IMR-90 (cell line): ENCODE measurements at regions not wholly inside any gene's neighbourhood (a gene's known extent, or its start where the extent isn't known, plus 50 kb on each side); places are given as distances from the start of the nearest gene placed in this dataset.

Experiments used
- ATAC-seq: fragments of 200-7000 bp; cut with Tn5 transposase; 2 replicates; pipeline ENCODE4 v1.9.1; 2020; ENCODE audit warnings: low read depth, mild to moderate bottlenecking, moderate library complexity
- BruUV-seq: library from RNA; stranded (reverse); fragments of 400-500 nt; replicated peaks from 2 replicates; lab custom pipeline; 2021; lab: Mats Ljungman, UMichigan
- CTCF ChIA-PET: fragments of 300-600 bp; formaldehyde crosslinking; extraction: SDS; loops from one replicate; lab custom pipeline; 2021; ENCODE audit warnings: antibody characterized with exemption; lab: Yijun Ruan, JAX
- POLR2A ChIA-PET: fragments of 300-600 bp; sonication (Branson Sonifier 250); formaldehyde crosslinking; loops from one replicate; lab custom pipeline; 2022; ENCODE audit warnings: antibody characterized with exemption; ENCODE audit not compliant: unreplicated experiment; lab: Charles Lee
- DNase-seq: peaks from one replicate; pipeline ENCODE4 v3.0.0; 2013
- H2AFZ ChIP-seq: replicated peaks from 2 replicates; pipeline ENCODE3; 2013; ENCODE audit warnings: low read length, mild to moderate bottlenecking; ENCODE audit not compliant: poor library complexity
- H2AK5ac ChIP-seq: 2 replicates; pipeline ENCODE4 v1.6.1; 2013; ENCODE audit warnings: low read depth, low read length, inconsistent platforms
- H2AK9ac ChIP-seq: replicated peaks from 2 replicates; pipeline ENCODE3; 2013; ENCODE audit warnings: mild to moderate bottlenecking, low read depth, low read length, moderate library complexity; ENCODE audit not compliant: poor library complexity
- H2BK120ac ChIP-seq: 2 replicates; pipeline ENCODE4 v1.6.1; 2013; ENCODE audit warnings: low read depth, low read length, inconsistent platforms
- H2BK15ac ChIP-seq: 3 replicates; pipeline ENCODE4 v1.6.1; 2013; ENCODE audit warnings: low read depth, low read length, inconsistent platforms
- H2BK20ac ChIP-seq: 2 replicates; pipeline ENCODE4 v1.6.1; 2013; ENCODE audit warnings: low read depth, mild to moderate bottlenecking, inconsistent platforms, low read length, moderate library complexity
- H2BK5ac ChIP-seq: 2 replicates; pipeline ENCODE4 v1.6.1; 2013; ENCODE audit warnings: mild to moderate bottlenecking, low read depth, low read length, inconsistent platforms; ENCODE audit not compliant: poor library complexity, severe bottlenecking
- H3K14ac ChIP-seq: replicated peaks from 2 replicates; pipeline ENCODE4 v1.6.1; 2013; ENCODE audit warnings: low read depth, low read length, inconsistent platforms
- H3K18ac ChIP-seq: 2 replicates; pipeline ENCODE4 v1.6.1; 2013; ENCODE audit warnings: low read depth, low read length, control low read depth
- H3K23ac ChIP-seq: 2 replicates; pipeline ENCODE4 v1.6.1; 2013; ENCODE audit warnings: low read depth, low read length, inconsistent platforms
- H3K27ac ChIP-seq: 2 replicates; pipeline ENCODE4 v1.5.1; 2013; ENCODE audit warnings: mild to moderate bottlenecking, control low read depth, low read length; ENCODE audit not compliant: insufficient read depth
- H3K27me3 ChIP-seq: 2 replicates; pipeline ENCODE4 v1.6.1; 2013; ENCODE audit warnings: low read length; ENCODE audit not compliant: control insufficient read depth, insufficient read depth
- H3K36me3 ChIP-seq: 2 replicates; pipeline ENCODE4 v1.6.1; 2013; ENCODE audit warnings: low read length, mixed read lengths; ENCODE audit not compliant: control insufficient read depth, insufficient read depth
- H3K4ac ChIP-seq: 2 replicates; pipeline ENCODE4 v1.6.1; 2013; ENCODE audit warnings: low read depth, low read length, inconsistent platforms
- H3K4me1 ChIP-seq: 2 replicates; pipeline ENCODE4 v1.6.1; 2013; ENCODE audit warnings: low read length, mixed read lengths; ENCODE audit not compliant: control insufficient read depth, insufficient read depth
- H3K4me2 ChIP-seq: 2 replicates; pipeline ENCODE4 v1.6.1; 2013; ENCODE audit warnings: low read depth, mild to moderate bottlenecking, control low read depth, low read length, moderate library complexity
- H3K4me3 ChIP-seq: 2 replicates; pipeline ENCODE4 v1.5.1; 2013; ENCODE audit warnings: low read depth, mild to moderate bottlenecking, control low read depth, low read length, moderate library complexity; ENCODE audit not compliant: insufficient read depth
- H3K56ac ChIP-seq: 2 replicates; pipeline ENCODE4 v1.6.1; 2013; ENCODE audit warnings: low read length, inconsistent platforms; ENCODE audit not compliant: insufficient read depth; ENCODE audit errors: extremely low read depth
- H3K79me1 ChIP-seq, 2 experiments: 2 replicates each; pipeline ENCODE4 v1.6.1; 2013; ENCODE audit warnings: low read length in 2 of 2, inconsistent platforms in 1 of 2, low read depth in 1 of 2
- H3K9ac ChIP-seq: 2 replicates; pipeline ENCODE4 v1.6.1; 2013; ENCODE audit warnings: low read depth, low read length, control low read depth
- H3K9me1 ChIP-seq: 2 replicates; pipeline ENCODE4 v1.6.1; 2013; ENCODE audit warnings: low read length, inconsistent platforms; ENCODE audit not compliant: insufficient read depth
- H3K9me3 ChIP-seq: 2 replicates; pipeline ENCODE4 v1.6.1; 2013; ENCODE audit warnings: low read length; ENCODE audit not compliant: control insufficient read depth, insufficient read depth
- H4K20me1 ChIP-seq: 2 replicates; pipeline ENCODE4 v1.6.1; 2013; ENCODE audit warnings: low read length, inconsistent platforms; ENCODE audit not compliant: insufficient read depth
- H4K5ac ChIP-seq: 2 replicates; pipeline ENCODE4 v1.6.1; 2013; ENCODE audit warnings: mild to moderate bottlenecking, low read depth, low read length, control low read depth
- H4K8ac ChIP-seq, 2 experiments: 2 replicates each; pipeline ENCODE4 v1.6.1; 2013; ENCODE audit warnings: low read depth in 2 of 2, low read length in 2 of 2, control low read depth in 1 of 2, inconsistent platforms in 1 of 2
- H4K91ac ChIP-seq: 2 replicates; pipeline ENCODE4 v1.6.1; 2013; ENCODE audit warnings: low read depth, low read length, inconsistent platforms; ENCODE audit not compliant: insufficient read depth
- BHLHE40 ChIP-seq: fragments of 150-350 bp; IDR thresholded peaks from 2 replicates; pipeline ENCODE4 v1.6.1; 2016; ENCODE audit warnings: mild to moderate bottlenecking, low read depth, low read length
- CTCF ChIP-seq: conservative IDR thresholded peaks from 2 replicates; pipeline ENCODE4 v1.5.1; 2012; ENCODE audit warnings: mild to moderate bottlenecking, low read depth, low read length, improper control_type of control experiment
- ELK1 ChIP-seq: fragments of 150-350 bp; IDR thresholded peaks from 2 replicates; pipeline ENCODE4 v1.6.1; 2016; ENCODE audit warnings: low read depth, mild to moderate bottlenecking, low read length, moderate library complexity, borderline replicate concordance
- FOS ChIP-seq: fragments of 150-350 bp; IDR thresholded peaks from 2 replicates; pipeline ENCODE4 v1.6.1; 2016; ENCODE audit warnings: low read depth, low read length
- MAFK ChIP-seq: IDR thresholded peaks from 2 replicates; pipeline ENCODE4 v1.6.1; 2012; ENCODE audit warnings: low read depth, low read length, improper control_type of control experiment
- MXI1 ChIP-seq: IDR thresholded peaks from 2 replicates; pipeline ENCODE4 v1.6.1; 2012; ENCODE audit warnings: low read depth, mild to moderate bottlenecking, low read length, moderate library complexity, borderline replicate concordance
- NFE2L2 ChIP-seq: fragments of 150-350 bp; IDR thresholded peaks from 2 replicates; pipeline ENCODE4 v1.6.1; 2016; ENCODE audit warnings: low read depth, mild to moderate bottlenecking, low read length
- POLR2A ChIP-seq: IDR thresholded peaks from 2 replicates; pipeline ENCODE4 v1.6.1; 2012; ENCODE audit warnings: mild to moderate bottlenecking, low read depth, low read length
- RAD21 ChIP-seq: IDR thresholded peaks from 2 replicates; pipeline ENCODE4 v1.6.1; 2012; ENCODE audit warnings: low read length, improper control_type of control experiment
- RFX5 ChIP-seq: IDR thresholded peaks from 2 replicates; pipeline ENCODE4 v1.8.0; 2012; ENCODE audit warnings: low read depth, mild to moderate bottlenecking, low read length, moderate library complexity
- SMC3 ChIP-seq: fragments of 150-350 bp; IDR thresholded peaks from 2 replicates; pipeline ENCODE4 v1.6.1; 2016; ENCODE audit warnings: low read depth, mild to moderate bottlenecking, antibody characterized with exemption, low read length, moderate library complexity
- USF2 ChIP-seq: fragments of 150-350 bp; IDR thresholded peaks from 2 replicates; pipeline ENCODE4 v1.6.1; 2017; ENCODE audit warnings: mild to moderate bottlenecking, antibody characterized with exemption, low read length, low read depth
- dilution Hi-C: fragments of 300-500 bp; cut with HindIII; formaldehyde crosslinking; loops from one replicate; pipeline ENCODE4 v1.14.3; 2018; ENCODE audit warnings: low sequenced_read_pairs; ENCODE audit not compliant: unreplicated experiment
- in situ Hi-C: fragments of 300-500 bp; cut with MboI; formaldehyde crosslinking; loops from 3 replicates; pipeline ENCODE4 v1.14.3; 2019; ENCODE audit warnings: low sequenced_read_pairs, inconsistent platforms, mixed read lengths
- intact Hi-C: fragments of 100-400 bp; cut with micrococcal nuclease; formaldehyde crosslinking; loops from 2 replicates; pipeline ENCODE4 v1.10.0; 2022

- ATAC-seq (no peak), DNase-seq (no peak)
- H3K9me1 ChIP-seq: no peaks in the 10 kb centered on the region
- no peak overlapping the region for H3K4ac ChIP-seq
- H3K27ac ChIP-seq: no peak overlapping the region
- no peak overlapping the region for H2AFZ ChIP-seq
- no peaks in the 10 kb centered on the region for H3K9me3 ChIP-seq
- H3K4me3 ChIP-seq: no peak overlapping the region
- POLR2A ChIA-PET: no interaction called here
- H2BK5ac ChIP-seq: no peak overlapping the region
- no peak overlapping the region for H2AK5ac ChIP-seq
- CTCF ChIA-PET: no interaction called here
- no peak for TF ChIP-seq SMC3
- no peak for TF ChIP-seq USF2
- no peak for TF ChIP-seq NFE2L2
- TF ChIP-seq CTCF: no peak
- no peak for TF ChIP-seq RFX5
- no peak for TF ChIP-seq POLR2A
- no peak for TF ChIP-seq FOS
- TF ChIP-seq ELK1: no peak
- TF ChIP-seq MXI1: no peak
- TF ChIP-seq RAD21: no peak
- TF ChIP-seq MAFK: no peak
- no peak for TF ChIP-seq BHLHE40
- no peak overlapping the region for H2BK20ac ChIP-seq
- no peak overlapping the region for H4K8ac ChIP-seq
- no peak overlapping the region for H2BK15ac ChIP-seq
- no peaks in the 10 kb centered on the region for H4K20me1 ChIP-seq
- H3K36me3 ChIP-seq: no peaks in the 10 kb centered on the region
- no peak overlapping the region for H4K5ac ChIP-seq
- no peak overlapping the region for H2AK9ac ChIP-seq
- H2BK120ac ChIP-seq: no peak overlapping the region
- no peak overlapping the region for H4K91ac ChIP-seq
- H3K14ac ChIP-seq: no peak overlapping the region
- intact Hi-C loops: no loop called here
- in situ Hi-C loops: no loop called here
- H3K18ac ChIP-seq: no peak overlapping the region
- H3K4me2 ChIP-seq: no peak overlapping the region
- no TSS peak for BruUV-seq
- no peak overlapping the region for H3K9ac ChIP-seq
- H3K56ac ChIP-seq: no peak overlapping the region
- H3K79me1 ChIP-seq: no peaks in the 10 kb centered on the region
- no peak overlapping the region for H3K23ac ChIP-seq
- no peaks in the 10 kb centered on the region for H3K27me3 ChIP-seq
- dilution Hi-C loops: no loop called here
- H3K4me1 ChIP-seq: no peaks in the 10 kb centered on the region
Measured at GRCh38 chr6:51161752-51162151, 343.1 kb downstream of the TFAP2B start.
